HCT116 (cell line): ENCODE measurements at regions not wholly inside any gene's neighbourhood (a gene's known extent, or its start where the extent isn't known, plus 50 kb on each side); places are given as distances from the start of the nearest gene placed in this dataset.

Experiments used
- EZH2 ChIP-seq: fragments of 200-600 bp; sonication (generic); IDR thresholded peaks from 2 replicates; pipeline ENCODE4 v1.6.1; 2017; ENCODE audit warnings: antibody characterized with exemption, mixed run types
- POLR2AphosphoS5 ChIP-seq: IDR thresholded peaks from 2 replicates; pipeline ENCODE4 v1.6.1; 2011; ENCODE audit warnings: mild to moderate bottlenecking, low read depth, low read length, moderate library complexity
- TF ChIP-seq, protein P1 (sequence below): IDR thresholded peaks from 2 replicates; pipeline ENCODE4 v1.6.1; 2012; ENCODE audit warnings: low read depth

- TF ChIP-seq POLR2AphosphoS5 (no peak), EZH2 (no peak)
- TF ChIP-seq, protein P1, sequence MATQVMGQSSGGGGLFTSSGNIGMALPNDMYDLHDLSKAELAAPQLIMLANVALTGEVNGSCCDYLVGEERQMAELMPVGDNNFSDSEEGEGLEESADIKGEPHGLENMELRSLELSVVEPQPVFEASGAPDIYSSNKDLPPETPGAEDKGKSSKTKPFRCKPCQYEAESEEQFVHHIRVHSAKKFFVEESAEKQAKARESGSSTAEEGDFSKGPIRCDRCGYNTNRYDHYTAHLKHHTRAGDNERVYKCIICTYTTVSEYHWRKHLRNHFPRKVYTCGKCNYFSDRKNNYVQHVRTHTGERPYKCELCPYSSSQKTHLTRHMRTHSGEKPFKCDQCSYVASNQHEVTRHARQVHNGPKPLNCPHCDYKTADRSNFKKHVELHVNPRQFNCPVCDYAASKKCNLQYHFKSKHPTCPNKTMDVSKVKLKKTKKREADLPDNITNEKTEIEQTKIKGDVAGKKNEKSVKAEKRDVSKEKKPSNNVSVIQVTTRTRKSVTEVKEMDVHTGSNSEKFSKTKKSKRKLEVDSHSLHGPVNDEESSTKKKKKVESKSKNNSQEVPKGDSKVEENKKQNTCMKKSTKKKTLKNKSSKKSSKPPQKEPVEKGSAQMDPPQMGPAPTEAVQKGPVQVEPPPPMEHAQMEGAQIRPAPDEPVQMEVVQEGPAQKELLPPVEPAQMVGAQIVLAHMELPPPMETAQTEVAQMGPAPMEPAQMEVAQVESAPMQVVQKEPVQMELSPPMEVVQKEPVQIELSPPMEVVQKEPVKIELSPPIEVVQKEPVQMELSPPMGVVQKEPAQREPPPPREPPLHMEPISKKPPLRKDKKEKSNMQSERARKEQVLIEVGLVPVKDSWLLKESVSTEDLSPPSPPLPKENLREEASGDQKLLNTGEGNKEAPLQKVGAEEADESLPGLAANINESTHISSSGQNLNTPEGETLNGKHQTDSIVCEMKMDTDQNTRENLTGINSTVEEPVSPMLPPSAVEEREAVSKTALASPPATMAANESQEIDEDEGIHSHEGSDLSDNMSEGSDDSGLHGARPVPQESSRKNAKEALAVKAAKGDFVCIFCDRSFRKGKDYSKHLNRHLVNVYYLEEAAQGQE = no peak
These were observed 1557.3 kb upstream of the FLRT2 start for GRCh38 chr14:83972631-83973030.
